Uterus (tissue), 3 donors: ENCODE measurements at regions not wholly inside any gene's neighbourhood (a gene's known extent, or its start where the extent isn't known, plus 50 kb on each side); places are given as distances from the start of the nearest gene placed in this dataset.
A peak's percentile ranks its signal among the peaks of the same experiment; 100 is the strongest.

ENCODE experiments used
- DNase-seq, 2 donors: peaks; one replicate each; pipeline ENCODE4 v3.0.0-alpha.2; 2019 to 2020
- H3K27ac ChIP-seq, 2 donors: fragments of 200-600 bp; sonication (generic); 1 replicate in 1 of 2; 2 replicates in 1 of 2; pipeline ENCODE4 v1.5.1; 2016 to 2018
- H3K27me3 ChIP-seq, 2 donors: fragments of 200-600 bp; sonication (generic); one replicate each; pipeline ENCODE4 v1.5.1; 2018 to 2019; ENCODE audit warnings: control low read depth in 1 of 2
- H3K36me3 ChIP-seq, 2 donors: fragments of 200-600 bp; sonication (generic); one replicate each; pipeline ENCODE4 v1.5.1; 2019; ENCODE audit warnings: control low read depth in 1 of 2
- H3K4me1 ChIP-seq, 2 donors: fragments of 200-600 bp; sonication (generic); one replicate each; pipeline ENCODE4 v1.5.1; 2018 to 2019; ENCODE audit warnings: control low read depth in 1 of 2
- H3K4me3 ChIP-seq, 2 donors: fragments of 200-600 bp; sonication (generic); 1 replicate in 1 of 2; 2 replicates in 1 of 2; pipeline ENCODE4 v1.5.1; 2018 to 2019; ENCODE audit warnings: mild to moderate bottlenecking in 1 of 2
- H3K9me3 ChIP-seq, 2 donors: fragments of 200-600 bp; sonication (generic); one replicate each; pipeline ENCODE4 v1.5.1; 2019; ENCODE audit warnings: control low read depth in 1 of 2
- CTCF ChIP-seq, 4 experiments: fragments of 200-600 bp in 2 of 4; fragments of 450-650 bp in 2 of 4; sonication (generic) in 2 of 4; IDR thresholded peaks; one replicate each; pipeline ENCODE4 v1.5.1; 2016 to 2019; ENCODE audit warnings: antibody characterized with exemption in 4 of 4, mild to moderate bottlenecking in 2 of 4, moderate library complexity in 1 of 4
- POLR2A ChIP-seq, 2 donors: fragments of 450-650 bp; IDR thresholded peaks; one replicate each; pipeline ENCODE4 v1.6.1; 2016; ENCODE audit warnings: antibody characterized with exemption in 2 of 2, mild to moderate bottlenecking in 1 of 2, moderate library complexity in 1 of 2
- intact Hi-C: fragments of 100-400 bp; cut with DNase I; formaldehyde crosslinking; loops from one replicate; pipeline ENCODE4 v1.15.1; 2023; ENCODE audit warnings: low total_unique reads
- donor health status: DM: yes; HTN: yes; CAD: no.

GRCh38 chr22:48099251-48099650 lies 1336.8 kb downstream of the TBC1D22A start:
- H3K4me3 ChIP-seq = no peak overlapping the region
- no peaks in the 10 kb centered on the region for H3K27me3 ChIP-seq
- no peak for TF ChIP-seq CTCF (IDR thresholded peaks at IDR 0.05)
- TF ChIP-seq POLR2A (IDR thresholded peaks at IDR 0.05) = no peak
- H3K9me3 ChIP-seq = no peaks in the 10 kb centered on the region
- peak; percentile 1 to 2 for DNase-seq
- intact Hi-C loops = no loop called here
- H3K4me1 ChIP-seq = no peaks in the 10 kb centered on the region
- H3K27ac ChIP-seq = no peak overlapping the region
- no peaks in the 10 kb centered on the region for H3K36me3 ChIP-seq

- peak in 1 of 2 donors; percentile 1 for DNase-seq
- Histone ChIP-seq H3K27ac (no peak overlapping the region), H3K36me3 (no peaks in the 10 kb centered on the region), H3K27me3 (no peaks in the 10 kb centered on the region), H3K4me3 (no peak overlapping the region), H3K9me3 (no peaks in the 10 kb centered on the region), H3K4me1 (no peaks in the 10 kb centered on the region)
- TF ChIP-seq POLR2A (IDR thresholded peaks at IDR 0.05) (no peak), CTCF (IDR thresholded peaks at IDR 0.05) (no peak)
- intact Hi-C loops = no loop called here
Observed at GRCh38 chr22:48098921-48099245, 1336.4 kb downstream of the TBC1D22A start.

GRCh38 chr22:48098243-48098920 lies 1335.9 kb downstream of the TBC1D22A start:
- H3K4me1 ChIP-seq = no peaks in the 10 kb centered on the region
- no peak overlapping the region for H3K27ac ChIP-seq
- peak in 1 of 2 donors; percentile 1 for DNase-seq
- no peaks in the 10 kb centered on the region for H3K9me3 ChIP-seq
- TF ChIP-seq POLR2A (IDR thresholded peaks at IDR 0.05) (no peak), CTCF (IDR thresholded peaks at IDR 0.05) (no peak)
- H3K36me3 ChIP-seq = no peaks in the 10 kb centered on the region
- no peak overlapping the region for H3K4me3 ChIP-seq
- intact Hi-C loops = no loop called here
- no peaks in the 10 kb centered on the region for H3K27me3 ChIP-seq

GRCh38 chr22:48097723-48098122 lies 1335.3 kb downstream of the TBC1D22A start:
- no peak overlapping the region for H3K27ac ChIP-seq
- no peaks in the 10 kb centered on the region for H3K36me3 ChIP-seq
- no peaks in the 10 kb centered on the region for H3K4me1 ChIP-seq
- H3K27me3 ChIP-seq = no peaks in the 10 kb centered on the region
- H3K9me3 ChIP-seq = no peaks in the 10 kb centered on the region
- no peak overlapping the region for H3K4me3 ChIP-seq
- no peak for DNase-seq
- intact Hi-C loops = no loop called here
- TF ChIP-seq CTCF (IDR thresholded peaks at IDR 0.05) = no peak
- TF ChIP-seq POLR2A (IDR thresholded peaks at IDR 0.05) = no peak

- peak; percentile 1 to 6 for DNase-seq
- Histone ChIP-seq H3K9me3 (no peaks in the 10 kb centered on the region), H3K27ac (no peak overlapping the region), H3K27me3 (no peaks in the 10 kb centered on the region), H3K4me3 (no peak overlapping the region), H3K4me1 (no peaks in the 10 kb centered on the region), H3K36me3 (no peaks in the 10 kb centered on the region)
- no peak for TF ChIP-seq POLR2A (IDR thresholded peaks at IDR 0.05)
- TF ChIP-seq CTCF (IDR thresholded peaks at IDR 0.05) = no peak
- intact Hi-C loops = no loop called here
Observed at GRCh38 chr22:48096851-48097665, 1334.6 kb downstream of the TBC1D22A start.
